GM12875 (cell line): ENCODE measurements at regions not wholly inside any gene's neighbourhood (a gene's known extent, or its start where the extent isn't known, plus 50 kb on each side); places are given as distances from the start of the nearest gene placed in this dataset.

Experiments used
- H3K4me3 ChIP-seq: one replicate; pipeline ENCODE4 v1.5.1; 2011; ENCODE audit warnings: low read depth, low read length, control low read depth
- CTCF ChIP-seq: IDR thresholded peaks from 2 replicates; pipeline ENCODE4 v1.5.1; 2011; ENCODE audit warnings: low read depth, mild to moderate bottlenecking, control low read depth, inconsistent platforms, low read length, moderate library complexity, borderline replicate concordance; ENCODE audit not compliant: insufficient read depth

GRCh38 chr6:140036196-140036595, 661.7 kb upstream of the CITED2 start:
- no peak overlapping the region for H3K4me3 ChIP-seq
- TF ChIP-seq CTCF: no peak

GRCh38 chr6:140032189-140032588, 657.7 kb upstream of the CITED2 start:
- TF ChIP-seq CTCF: no peak
- H3K4me3 ChIP-seq: no peak overlapping the region

GRCh38 chr6:140029551-140029950, 655.1 kb upstream of the CITED2 start:
- no peak for TF ChIP-seq CTCF
- H3K4me3 ChIP-seq: no peak overlapping the region

GRCh38 chr6:140027219-140027618, 652.8 kb upstream of the CITED2 start:
- TF ChIP-seq CTCF: no peak
- H3K4me3 ChIP-seq: no peak overlapping the region

- no peak for TF ChIP-seq CTCF
- H3K4me3 ChIP-seq: no peak overlapping the region
These were observed 652.1 kb upstream of the CITED2 start for GRCh38 chr6:140026546-140026945.

- TF ChIP-seq CTCF: no peak
- H3K4me3 ChIP-seq: no peak overlapping the region
These were observed 650.7 kb upstream of the CITED2 start for GRCh38 chr6:140025171-140025570.

GRCh38 chr6:140020207-140020791, 645.9 kb upstream of the CITED2 start:
- no peak overlapping the region for H3K4me3 ChIP-seq
- no peak for TF ChIP-seq CTCF
